Inferior parietal cortex (tissue), 1 donor: ENCODE measurements at regions not wholly inside any gene's neighbourhood (a gene's known extent, or its start where the extent isn't known, plus 50 kb on each side); places are given as distances from the start of the nearest gene placed in this dataset.

Source experiments
- DNase-seq: peaks from one replicate; pipeline ENCODE4 v3.0.0-alpha.2; 2016; ENCODE audit errors: extremely low spot score

- no peak for DNase-seq
Observed at GRCh38 chr12:118607831-118608230, 231.5 kb downstream of the SUDS3 start.

GRCh38 chr12:118608770-118609344, 232.5 kb downstream of the SUDS3 start:
- DNase-seq = no peak

- DNase-seq = no peak
Observed at GRCh38 chr12:118611295-118611694, 234.9 kb downstream of the SUDS3 start.

- no peak for DNase-seq
Observed at GRCh38 chr12:118611770-118612169, 235.4 kb downstream of the SUDS3 start.

GRCh38 chr12:118617611-118618450, 241.5 kb downstream of the SUDS3 start:
- DNase-seq = no peak

- DNase-seq = no peak
Observed at GRCh38 chr12:118618695-118619094, 242.3 kb downstream of the SUDS3 start.

GRCh38 chr12:118625050-118625675, 248.8 kb downstream of the SUDS3 start:
- DNase-seq = no peak

GRCh38 chr12:118633071-118633470, 256.7 kb downstream of the SUDS3 start:
- DNase-seq = no peak

- DNase-seq = no peak
Observed at GRCh38 chr12:118635276-118635675, 258.9 kb downstream of the SUDS3 start.

GRCh38 chr12:118637767-118638370, 261.5 kb downstream of the SUDS3 start:
- DNase-seq = peak; percentile 43

GRCh38 chr12:118641249-118641648, 264.9 kb downstream of the SUDS3 start:
- no peak for DNase-seq

- no peak for DNase-seq
Observed at GRCh38 chr12:118645219-118645618, 268.9 kb downstream of the SUDS3 start.

- peak; percentile 27 for DNase-seq
Observed at GRCh38 chr12:118649765-118650585, 273.6 kb downstream of the SUDS3 start.

- DNase-seq = no peak
Observed at GRCh38 chr12:118650586-118650960, 274.2 kb downstream of the SUDS3 start.

- DNase-seq = no peak
Observed at GRCh38 chr12:118651487-118651886, 275.1 kb downstream of the SUDS3 start.

GRCh38 chr12:118655588-118655987, 279.2 kb downstream of the SUDS3 start:
- DNase-seq = no peak

GRCh38 chr12:118680356-118680963, 300.9 kb upstream of the SRRM4 start:
- no peak for DNase-seq

GRCh38 chr12:118682656-118683055, 298.7 kb upstream of the SRRM4 start:
- no peak for DNase-seq

- DNase-seq = no peak
Observed at GRCh38 chr12:118685983-118686607, 295.2 kb upstream of the SRRM4 start.

- DNase-seq = no peak
Observed at GRCh38 chr12:118689793-118690192, 291.5 kb upstream of the SRRM4 start.

- DNase-seq = no peak
Observed at GRCh38 chr12:118690506-118690905, 290.8 kb upstream of the SRRM4 start.
